Omental fat pad (tissue), 3 donors: ENCODE measurements at regions not wholly inside any gene's neighbourhood (a gene's known extent, or its start where the extent isn't known, plus 50 kb on each side); places are given as distances from the start of the nearest gene placed in this dataset.
"Not testable (repeated sequence)": the region's sequence is repeated elsewhere in the genome, so short reads cannot be mapped to it uniquely, and the experiment has no call there.

Experiments used
- ATAC-seq: fragments of 150-250 bp; one replicate; pipeline ENCODE4 v1.9.1; 2016; ENCODE audit warnings: mild to moderate bottlenecking, moderate library complexity; ENCODE audit not compliant: low FRiP score
- DNase-seq: peaks from one replicate; pipeline ENCODE4 v3.0.0-alpha.2; 2019; ENCODE audit warnings: low spot score
- TF ChIP-seq, protein P1 (sequence below), 3 donors: fragments of 450-650 bp; IDR thresholded peaks; one replicate each; pipeline ENCODE4 v1.5.1; 2016 to 2017; ENCODE audit warnings: antibody characterized with exemption in 3 of 3, mild to moderate bottlenecking in 3 of 3, moderate library complexity in 2 of 3

GRCh38 chr9:115341426-115341825 is 223.5 kb upstream of the TNC start:
- TF ChIP-seq, protein P1, sequence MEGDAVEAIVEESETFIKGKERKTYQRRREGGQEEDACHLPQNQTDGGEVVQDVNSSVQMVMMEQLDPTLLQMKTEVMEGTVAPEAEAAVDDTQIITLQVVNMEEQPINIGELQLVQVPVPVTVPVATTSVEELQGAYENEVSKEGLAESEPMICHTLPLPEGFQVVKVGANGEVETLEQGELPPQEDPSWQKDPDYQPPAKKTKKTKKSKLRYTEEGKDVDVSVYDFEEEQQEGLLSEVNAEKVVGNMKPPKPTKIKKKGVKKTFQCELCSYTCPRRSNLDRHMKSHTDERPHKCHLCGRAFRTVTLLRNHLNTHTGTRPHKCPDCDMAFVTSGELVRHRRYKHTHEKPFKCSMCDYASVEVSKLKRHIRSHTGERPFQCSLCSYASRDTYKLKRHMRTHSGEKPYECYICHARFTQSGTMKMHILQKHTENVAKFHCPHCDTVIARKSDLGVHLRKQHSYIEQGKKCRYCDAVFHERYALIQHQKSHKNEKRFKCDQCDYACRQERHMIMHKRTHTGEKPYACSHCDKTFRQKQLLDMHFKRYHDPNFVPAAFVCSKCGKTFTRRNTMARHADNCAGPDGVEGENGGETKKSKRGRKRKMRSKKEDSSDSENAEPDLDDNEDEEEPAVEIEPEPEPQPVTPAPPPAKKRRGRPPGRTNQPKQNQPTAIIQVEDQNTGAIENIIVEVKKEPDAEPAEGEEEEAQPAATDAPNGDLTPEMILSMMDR (IDR thresholded peaks at IDR 0.05), result no peak
- ATAC-seq, result no peak
- DNase-seq, result no peak

DNA sequence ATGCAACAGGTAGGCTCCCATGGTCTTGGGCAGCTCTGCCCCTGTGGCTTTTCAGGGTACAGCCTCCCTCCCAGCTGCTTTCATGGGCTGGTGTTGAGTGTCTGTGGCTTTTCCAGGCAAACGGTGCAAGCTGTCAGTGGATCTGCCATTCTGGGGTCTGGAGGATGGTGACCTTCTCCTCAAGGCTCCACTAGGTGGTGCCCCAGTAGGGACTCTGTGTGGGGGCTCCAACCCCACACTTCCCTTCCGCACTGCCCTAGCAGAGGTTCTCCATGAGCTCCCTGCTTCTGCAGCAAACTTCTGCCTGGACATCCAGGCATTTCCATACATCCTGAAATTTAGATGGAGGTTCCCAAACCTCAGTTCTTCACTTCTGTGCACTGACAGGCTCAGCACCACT is 229.8 kb upstream of the TNC start:
- not testable (repeated sequence) for ATAC-seq, DNase-seq

GRCh38 chr9:115348936-115349335 is 231.0 kb upstream of the TNC start:
- DNase-seq, ATAC-seq: not testable (repeated sequence)

GRCh38 chr9:115349542-115349941 is 231.6 kb upstream of the TNC start:
- TF ChIP-seq, protein P1 (IDR thresholded peaks at IDR 0.05), result no peak
- no peak for ATAC-seq
- no peak for DNase-seq

- TF ChIP-seq, protein P1 (IDR thresholded peaks at IDR 0.05), result no peak
- DNase-seq (no peak), ATAC-seq (no peak)
These were observed 232.6 kb upstream of the TNC start for GRCh38 chr9:115350548-115350947.

- TF ChIP-seq, protein P1 (IDR thresholded peaks at IDR 0.05), result no peak
- no peak for ATAC-seq
- DNase-seq, result no peak
These were observed 235.7 kb upstream of the TNC start for GRCh38 chr9:115353681-115354080.

DNA sequence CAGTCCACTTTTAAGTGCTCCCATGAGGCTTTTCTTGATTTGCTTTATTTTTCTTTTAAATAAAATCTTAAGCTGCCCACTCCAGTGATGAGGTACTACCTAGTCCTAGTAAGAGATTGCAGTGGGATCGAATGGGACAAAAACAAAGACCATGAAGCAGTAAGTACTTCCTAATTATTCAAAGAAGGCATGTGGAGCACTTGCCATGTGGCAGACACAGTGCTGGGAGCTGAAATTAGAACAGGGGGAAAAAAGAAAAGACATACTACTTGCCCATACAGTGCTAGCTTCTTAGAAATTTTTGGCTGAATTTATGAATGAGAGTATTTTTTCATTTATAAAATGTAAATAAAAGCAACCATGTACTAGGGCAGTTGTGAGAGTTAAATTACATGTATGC is 239.9 kb upstream of the TNC start:
- TF ChIP-seq, protein P1 (IDR thresholded peaks at IDR 0.05), result no peak
- DNase-seq (no peak), ATAC-seq (no peak)

- ATAC-seq (no peak), DNase-seq (no peak)
- TF ChIP-seq, protein P1 (IDR thresholded peaks at IDR 0.05), result no peak
These were observed 241.2 kb upstream of the TNC start for GRCh38 chr9:115359017-115359780.
